ENCODE measurements at regions not wholly inside any gene's neighbourhood (a gene's known extent, or its start where the extent isn't known, plus 50 kb on each side); places are given as distances from the start of the nearest gene placed in this dataset.

- Histone ChIP-seq H3K36me3 (no peaks in the 10 kb centered on the region), H3K4me3 (no peak overlapping the region), H3K27ac (no peak overlapping the region), H3K27me3 (no peaks in the 10 kb centered on the region), H3K9me3 (ENCODE audit: low read depth) (no peaks in the 10 kb centered on the region), H3K4me1 (ENCODE audit: low read depth) (no peaks in the 10 kb centered on the region)
- no peak for DNase-seq (ENCODE audit: low read depth in 1 of 2, low spot score in 1 of 2)
- TF ChIP-seq, protein P1, sequence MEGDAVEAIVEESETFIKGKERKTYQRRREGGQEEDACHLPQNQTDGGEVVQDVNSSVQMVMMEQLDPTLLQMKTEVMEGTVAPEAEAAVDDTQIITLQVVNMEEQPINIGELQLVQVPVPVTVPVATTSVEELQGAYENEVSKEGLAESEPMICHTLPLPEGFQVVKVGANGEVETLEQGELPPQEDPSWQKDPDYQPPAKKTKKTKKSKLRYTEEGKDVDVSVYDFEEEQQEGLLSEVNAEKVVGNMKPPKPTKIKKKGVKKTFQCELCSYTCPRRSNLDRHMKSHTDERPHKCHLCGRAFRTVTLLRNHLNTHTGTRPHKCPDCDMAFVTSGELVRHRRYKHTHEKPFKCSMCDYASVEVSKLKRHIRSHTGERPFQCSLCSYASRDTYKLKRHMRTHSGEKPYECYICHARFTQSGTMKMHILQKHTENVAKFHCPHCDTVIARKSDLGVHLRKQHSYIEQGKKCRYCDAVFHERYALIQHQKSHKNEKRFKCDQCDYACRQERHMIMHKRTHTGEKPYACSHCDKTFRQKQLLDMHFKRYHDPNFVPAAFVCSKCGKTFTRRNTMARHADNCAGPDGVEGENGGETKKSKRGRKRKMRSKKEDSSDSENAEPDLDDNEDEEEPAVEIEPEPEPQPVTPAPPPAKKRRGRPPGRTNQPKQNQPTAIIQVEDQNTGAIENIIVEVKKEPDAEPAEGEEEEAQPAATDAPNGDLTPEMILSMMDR (IDR thresholded peaks at IDR 0.05; ENCODE audit: low read depth, low read length), result no peak
Measured at GRCh38 chr5:168064933-168065622, 226.4 kb upstream of the WWC1 start.

DNA sequence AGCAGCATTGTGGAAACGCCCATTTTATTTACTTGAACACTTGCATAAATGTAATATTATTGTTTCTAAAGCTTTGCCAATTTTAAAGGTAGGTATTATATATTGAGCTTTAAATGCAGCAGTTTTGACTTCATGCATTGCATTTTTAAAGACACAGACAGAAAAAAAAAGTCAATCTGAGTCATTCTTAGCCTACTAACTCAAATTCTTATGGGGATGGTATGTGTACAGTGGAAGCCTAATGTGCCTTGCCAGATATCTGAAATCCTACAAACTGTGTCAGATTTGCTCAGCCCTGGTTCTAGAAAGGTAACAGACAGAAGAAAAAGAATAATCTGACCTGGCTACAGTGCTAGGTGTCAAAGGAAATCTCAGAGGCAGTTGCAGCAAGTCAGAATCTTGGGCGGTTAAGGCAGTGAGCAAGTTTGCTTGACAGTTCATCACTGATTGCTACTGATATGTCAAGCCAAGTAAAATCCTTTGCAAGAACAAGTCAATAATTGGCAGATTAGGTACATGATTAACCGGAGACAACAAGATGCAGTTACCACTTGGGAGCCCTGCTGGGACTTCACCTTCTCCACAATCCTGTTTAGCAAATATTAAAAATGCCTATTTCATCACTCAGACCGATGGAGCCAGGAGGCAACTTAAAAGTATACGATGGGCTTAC, 224.8 kb upstream of the WWC1 start:
- Histone ChIP-seq H3K36me3 (no peaks in the 10 kb centered on the region), H3K9me3 (ENCODE audit: low read depth) (no peaks in the 10 kb centered on the region), H3K4me3 (no peak overlapping the region), H3K4me1 (ENCODE audit: low read depth) (no peaks in the 10 kb centered on the region), H3K27me3 (no peaks in the 10 kb centered on the region), H3K27ac (no peak overlapping the region)
- DNase-seq (ENCODE audit: low read depth in 1 of 2, low spot score in 1 of 2), result no peak
- TF ChIP-seq, protein P1 (IDR thresholded peaks at IDR 0.05; ENCODE audit: low read depth, low read length), result no peak

GRCh38 chr5:168070761-168071160, 220.7 kb upstream of the WWC1 start:
- H3K9me3 ChIP-seq (ENCODE audit: low read depth), result no peaks in the 10 kb centered on the region
- no peaks in the 10 kb centered on the region for H3K4me1 ChIP-seq (ENCODE audit: low read depth)
- no peak overlapping the region for H3K27ac ChIP-seq
- no peak for DNase-seq (ENCODE audit: low read depth in 1 of 2, low spot score in 1 of 2)
- H3K36me3 ChIP-seq, result no peaks in the 10 kb centered on the region
- TF ChIP-seq, protein P1 (IDR thresholded peaks at IDR 0.05; ENCODE audit: low read depth, low read length), result no peak
- H3K4me3 ChIP-seq, result no peak overlapping the region
- no peaks in the 10 kb centered on the region for H3K27me3 ChIP-seq

GRCh38 chr5:168072665-168073064, 218.8 kb upstream of the WWC1 start:
- Histone ChIP-seq H3K9me3 (ENCODE audit: low read depth) (no peaks in the 10 kb centered on the region), H3K27ac (no peak overlapping the region), H3K4me3 (no peak overlapping the region), H3K27me3 (no peaks in the 10 kb centered on the region), H3K36me3 (no peaks in the 10 kb centered on the region), H3K4me1 (ENCODE audit: low read depth) (no peaks in the 10 kb centered on the region)
- TF ChIP-seq, protein P1 (IDR thresholded peaks at IDR 0.05; ENCODE audit: low read depth, low read length), result no peak
- DNase-seq (ENCODE audit: low read depth in 1 of 2, low spot score in 1 of 2), result no peak

- H3K4me1 ChIP-seq (ENCODE audit: low read depth), result no peaks in the 10 kb centered on the region
- H3K36me3 ChIP-seq, result no peaks in the 10 kb centered on the region
- no peak overlapping the region for H3K4me3 ChIP-seq
- TF ChIP-seq, protein P1 (IDR thresholded peaks at IDR 0.05; ENCODE audit: low read depth, low read length), result no peak
- no peaks in the 10 kb centered on the region for H3K27me3 ChIP-seq
- H3K9me3 ChIP-seq (ENCODE audit: low read depth), result no peaks in the 10 kb centered on the region
- DNase-seq (ENCODE audit: low read depth in 1 of 2, low spot score in 1 of 2), result no peak
- H3K27ac ChIP-seq, result no peak overlapping the region
Measured at GRCh38 chr5:168073311-168073710, 218.1 kb upstream of the WWC1 start.

All from cardiac muscle cell (in vitro differentiated cells and primary cell).